Effector CD8-positive, alpha-beta T cell (primary cell): ENCODE measurements at regions not wholly inside any gene's neighbourhood (a gene's known extent, or its start where the extent isn't known, plus 50 kb on each side); places are given as distances from the start of the nearest gene placed in this dataset.
"Not testable (repeated sequence)": the region's sequence is repeated elsewhere in the genome, so short reads cannot be mapped to it uniquely, and the experiment has no call there.

ENCODE experiments used
- DNase-seq: peaks from one replicate; lab custom pipeline; 2025; lab: John Stamatoyannopoulos, UW

DNA sequence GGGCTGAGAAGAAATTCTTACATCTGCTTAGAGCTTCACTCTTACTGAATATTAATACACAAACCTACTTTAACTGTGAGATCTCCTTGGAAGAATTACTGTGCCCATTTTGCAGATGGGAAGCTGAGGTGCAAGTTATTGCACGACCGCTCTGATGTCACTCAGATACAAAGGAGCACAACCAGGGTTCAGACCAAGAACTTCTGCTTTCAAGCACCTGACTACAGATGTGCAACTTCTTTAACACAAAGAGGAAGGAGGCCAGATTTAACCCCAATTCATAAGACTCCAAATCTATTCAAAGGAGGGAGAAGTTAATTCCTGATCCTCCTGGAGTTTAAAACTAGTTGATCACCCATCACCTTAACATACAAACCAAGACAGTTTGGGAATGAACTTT lies 232.6 kb downstream of the VRK1 start:
- no peak for DNase-seq

DNA sequence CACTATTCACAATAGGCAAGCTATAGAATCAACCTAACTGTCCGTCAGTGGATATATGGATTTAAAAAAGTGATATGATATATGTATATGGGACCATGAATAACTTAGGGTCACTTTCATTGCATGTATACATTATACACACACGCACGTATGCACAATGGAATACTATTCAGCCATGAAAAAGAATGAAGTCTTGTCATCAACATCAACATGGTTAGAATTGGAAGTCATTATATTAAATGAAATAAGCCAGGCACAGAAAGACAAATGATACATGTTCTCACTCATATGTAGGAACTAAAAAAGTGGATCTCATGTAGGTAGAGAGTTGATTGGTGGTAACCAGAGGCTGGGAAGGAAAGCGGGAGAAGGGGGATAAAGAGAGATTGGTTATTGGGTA lies 234.3 kb downstream of the VRK1 start:
- DNase-seq: no peak

DNA sequence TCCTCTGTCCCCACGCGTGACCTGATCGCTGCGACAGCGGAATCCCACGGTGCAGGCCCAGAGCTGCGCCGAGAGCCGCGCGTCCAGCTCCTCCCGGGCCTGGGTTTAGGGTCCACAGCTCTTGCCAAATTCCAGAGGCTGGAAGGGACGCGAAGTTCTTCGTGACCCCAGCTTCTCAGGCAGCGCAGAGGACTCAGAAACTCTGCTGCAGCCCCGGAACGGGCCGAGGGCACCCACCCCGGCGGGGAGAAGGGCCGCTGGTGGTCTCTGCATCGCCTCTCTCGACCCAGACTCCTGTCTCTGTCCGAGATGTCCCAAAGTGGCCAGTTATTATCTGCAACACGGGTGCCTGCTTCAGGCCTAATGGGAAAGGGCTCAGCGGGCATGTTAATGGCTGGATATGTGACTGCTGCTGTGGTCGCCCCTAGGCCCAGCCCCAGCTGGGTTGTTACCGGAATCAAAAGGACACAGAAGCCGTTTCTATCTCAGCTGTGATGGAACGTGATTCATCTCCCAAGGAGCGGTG lies 236.4 kb downstream of the VRK1 start:
- no peak for DNase-seq

DNA sequence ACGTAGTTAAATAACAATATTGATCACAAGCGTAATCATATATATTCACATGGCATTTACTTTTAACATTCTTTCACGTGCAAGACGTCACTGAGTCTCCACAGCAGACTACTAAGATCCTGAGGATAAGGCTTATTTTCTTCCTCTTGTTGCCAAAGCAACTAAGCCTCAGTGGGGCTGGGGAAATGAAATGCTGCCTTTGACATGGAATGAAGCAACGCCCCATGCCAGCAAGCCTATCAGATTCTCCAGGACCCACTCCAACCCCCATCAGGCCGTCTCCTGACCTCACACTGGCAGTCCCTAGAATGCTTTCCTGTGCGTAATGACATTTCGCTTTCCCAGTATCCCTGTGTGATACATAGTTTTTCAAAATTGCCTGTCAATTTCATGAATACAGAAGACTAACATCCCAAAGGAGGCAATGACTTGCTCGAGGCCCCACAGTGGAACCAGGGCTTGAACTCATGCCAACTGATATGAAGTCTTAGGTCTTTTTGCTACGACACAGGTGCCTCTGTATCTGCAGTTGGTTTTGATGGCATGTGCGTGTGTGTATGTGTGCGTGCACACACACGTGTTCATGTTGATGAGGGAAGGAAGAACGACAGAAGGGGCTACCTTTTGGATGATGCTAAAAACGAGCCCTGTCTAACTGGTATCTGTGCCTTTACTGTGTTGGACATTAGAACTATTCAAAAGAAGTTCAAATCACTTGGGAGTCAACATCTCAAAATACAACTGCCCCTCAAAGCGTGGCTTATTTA lies 239.1 kb downstream of the VRK1 start:
- no peak for DNase-seq

DNA sequence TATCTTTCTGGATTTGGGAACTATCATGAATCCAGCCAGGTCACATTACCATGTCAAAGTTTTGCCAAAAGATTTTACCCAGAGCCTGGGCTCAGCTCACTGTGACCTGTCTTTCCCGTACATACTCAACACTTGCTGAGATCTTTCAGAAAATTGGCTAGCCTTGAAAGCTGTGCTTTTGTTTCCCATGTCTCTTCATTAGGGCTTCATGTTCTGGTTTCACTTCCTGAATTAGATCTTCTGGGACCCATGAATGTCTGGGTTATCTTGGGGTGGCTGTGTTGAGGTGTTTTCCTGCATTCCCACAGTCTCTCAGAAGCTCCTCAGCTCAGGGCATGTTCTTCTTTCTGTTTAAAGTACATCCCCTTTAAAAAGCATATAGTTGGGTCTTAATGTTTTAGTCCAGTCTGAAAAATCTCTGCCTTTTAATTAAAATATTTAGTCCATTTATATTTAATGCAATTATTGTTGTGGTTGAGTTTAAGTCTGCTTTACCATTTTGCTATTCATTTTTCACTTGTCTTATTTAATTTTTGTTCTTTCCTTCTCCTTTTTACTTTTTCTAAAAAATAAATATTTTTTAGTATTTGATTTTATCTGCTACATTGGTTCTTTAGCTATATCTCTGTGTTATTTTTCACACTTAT lies 242.7 kb downstream of the VRK1 start:
- no peak for DNase-seq

DNA sequence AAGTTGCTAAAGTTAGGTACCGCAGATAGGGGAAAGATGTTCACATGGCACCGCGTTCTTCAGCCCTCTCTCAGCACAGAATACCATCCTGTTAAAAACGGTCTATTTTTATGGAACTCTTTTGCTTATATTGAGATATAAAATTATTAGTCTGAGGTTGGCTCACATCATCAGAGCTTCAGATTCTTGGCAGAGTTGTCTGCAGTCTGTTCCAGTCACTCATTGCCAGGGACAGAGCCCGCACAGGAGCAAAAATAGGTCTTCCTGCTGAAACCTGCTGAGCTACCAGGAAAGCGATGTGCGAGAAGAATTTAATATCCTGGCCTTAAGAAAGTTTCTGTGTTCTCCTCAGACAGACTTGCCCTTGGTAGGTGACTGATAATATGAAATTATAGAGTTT lies 249.8 kb downstream of the VRK1 start:
- no peak for DNase-seq

DNA sequence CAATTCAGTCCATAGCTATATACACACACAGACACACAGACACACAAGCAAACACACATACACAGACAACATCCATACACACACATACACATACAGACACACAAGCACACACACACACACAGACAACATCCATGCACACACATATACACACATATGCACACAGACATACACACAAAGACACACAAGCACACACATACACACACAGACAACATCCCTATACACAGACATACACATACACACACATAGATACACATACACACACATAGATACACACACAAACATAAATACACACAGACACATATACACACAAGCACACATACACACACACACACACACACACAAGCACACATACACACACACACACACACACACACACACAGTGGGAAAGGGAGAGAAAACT lies 254.8 kb downstream of the VRK1 start:
- no peak for DNase-seq

DNA sequence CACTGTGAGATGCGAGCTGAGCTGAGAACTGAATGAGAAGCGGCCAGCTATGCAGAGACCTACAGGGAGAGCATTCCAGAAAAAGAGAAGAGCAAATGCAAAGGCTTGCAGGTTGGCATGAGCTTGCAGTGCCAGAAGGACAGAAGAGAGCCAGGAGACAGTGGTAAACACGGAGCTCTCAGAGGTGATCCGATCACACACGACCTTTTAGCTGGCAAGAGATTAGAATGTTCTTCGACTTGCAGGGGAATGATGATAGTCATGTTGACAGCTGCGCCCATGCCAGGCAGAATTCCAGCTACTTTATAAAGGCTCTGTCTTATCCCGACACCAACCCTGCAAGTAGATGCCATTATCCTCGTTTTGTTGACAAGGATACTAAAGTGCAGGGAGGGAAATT lies 256.8 kb downstream of the VRK1 start:
- DNase-seq: no peak

DNA sequence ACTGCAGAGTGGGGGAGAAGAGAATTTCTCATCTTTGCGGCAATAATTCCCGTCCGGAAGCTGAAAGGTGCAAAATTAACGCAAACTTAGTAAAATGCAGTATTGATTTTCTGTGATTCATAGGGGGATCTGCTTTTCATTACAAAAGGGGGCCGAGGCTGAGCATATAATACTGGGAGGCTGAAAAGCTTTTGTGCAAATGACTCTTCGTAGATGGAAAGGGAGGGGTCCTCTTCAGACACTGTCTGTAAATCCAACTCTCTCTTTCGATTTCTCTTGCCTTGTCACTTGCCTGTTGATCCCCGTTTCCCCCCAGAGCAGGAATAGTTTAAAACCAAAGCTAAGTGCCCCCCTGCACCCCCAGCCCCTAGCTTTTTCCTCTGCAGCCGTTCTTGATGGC lies 258.2 kb downstream of the VRK1 start:
- no peak for DNase-seq

DNA sequence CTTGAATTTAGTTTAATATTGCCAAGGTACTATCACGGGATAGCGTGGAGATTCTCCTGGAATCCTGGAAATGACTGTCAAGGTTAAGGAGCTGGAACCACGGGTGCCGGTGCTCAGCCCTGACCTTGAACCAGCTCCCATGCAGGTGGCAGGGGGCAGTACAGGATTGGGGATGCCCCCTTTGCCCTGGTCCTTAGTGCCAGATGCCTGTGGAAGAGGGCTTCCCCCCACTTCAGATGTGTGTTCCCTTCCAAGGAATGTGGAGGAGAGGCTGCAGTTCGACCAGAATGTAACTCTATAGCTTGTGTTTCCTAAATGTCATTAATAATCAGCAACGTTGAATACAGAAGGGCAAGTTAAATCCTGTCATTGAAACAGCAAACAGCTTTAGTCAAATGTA lies 258.9 kb downstream of the VRK1 start:
- no peak for DNase-seq

DNA sequence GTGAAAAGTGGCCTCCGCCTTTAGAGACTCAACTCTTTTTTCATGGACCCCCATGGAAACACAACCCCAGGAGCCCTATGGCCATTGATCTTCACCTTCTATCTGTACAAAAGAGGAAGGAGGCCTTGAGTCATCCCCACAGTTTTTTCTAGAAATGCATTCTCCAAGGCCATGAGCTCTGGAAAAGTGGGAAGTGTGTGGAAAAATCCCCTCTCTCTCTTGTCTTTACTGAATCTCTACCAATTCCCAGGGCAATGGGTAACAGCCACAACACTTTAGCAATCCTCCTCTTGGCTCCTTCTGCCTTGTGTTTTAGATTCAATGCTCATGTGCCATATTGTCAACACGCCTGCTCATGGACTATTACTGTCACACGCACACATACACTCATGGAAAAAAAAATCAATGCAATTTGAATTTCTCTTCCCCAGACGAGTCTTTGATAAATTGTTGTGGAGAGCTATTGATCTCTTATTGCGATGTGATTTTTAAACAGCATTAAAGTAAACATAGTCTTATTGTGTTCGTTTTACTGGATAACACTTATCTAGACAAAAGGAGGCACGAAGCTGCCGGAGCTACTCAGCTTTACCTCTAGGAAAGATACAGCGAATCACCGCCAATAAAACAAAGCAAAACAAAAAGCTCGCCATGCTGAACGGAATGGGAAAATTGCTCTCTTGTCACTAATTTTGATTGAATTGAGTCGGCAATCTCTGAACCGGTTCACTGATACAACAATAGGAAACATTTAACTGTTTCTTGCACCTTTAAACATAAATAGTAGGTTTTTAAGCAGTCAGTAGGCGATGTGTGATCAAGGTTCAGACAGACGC lies 260.3 kb downstream of the VRK1 start:
- no peak for DNase-seq

DNA sequence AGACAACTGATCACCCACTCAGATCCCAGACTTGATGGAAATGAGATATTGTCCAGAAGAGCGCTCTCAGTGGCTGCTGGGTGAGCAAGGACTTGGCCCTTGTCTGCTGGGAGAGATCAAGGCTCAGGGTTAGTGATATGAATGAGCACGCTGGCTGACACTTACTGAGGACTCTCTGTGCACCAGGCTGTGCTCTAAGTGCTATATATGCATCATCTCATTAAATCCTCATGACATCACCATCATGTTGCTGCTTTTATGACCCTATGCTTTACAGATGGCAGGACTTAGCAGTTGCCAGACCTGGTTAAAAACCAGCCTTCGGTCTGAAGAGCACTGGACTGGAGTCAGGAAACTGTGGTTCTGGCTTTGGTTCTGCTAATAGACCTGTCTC lies 260.9 kb downstream of the VRK1 start:
- DNase-seq: no peak

DNA sequence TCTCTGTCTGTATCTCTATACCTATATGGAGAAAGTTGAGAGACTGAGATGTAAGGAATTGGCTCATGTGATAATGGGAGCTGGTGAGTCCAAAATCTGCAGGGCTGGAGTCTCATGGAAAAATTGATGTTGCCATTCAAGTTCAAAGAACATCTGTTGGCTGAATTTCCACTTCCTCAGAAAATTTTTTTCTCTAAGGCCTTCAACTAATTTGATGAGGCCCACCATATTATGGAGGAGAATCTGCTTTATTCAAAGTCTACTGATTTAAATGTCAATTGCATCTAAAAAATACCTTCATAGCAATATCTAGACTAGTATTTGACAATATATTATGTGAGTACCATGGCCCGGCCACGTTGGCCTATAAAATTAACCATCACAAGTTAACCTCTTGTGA lies 261.4 kb downstream of the VRK1 start:
- DNase-seq: no peak

DNA sequence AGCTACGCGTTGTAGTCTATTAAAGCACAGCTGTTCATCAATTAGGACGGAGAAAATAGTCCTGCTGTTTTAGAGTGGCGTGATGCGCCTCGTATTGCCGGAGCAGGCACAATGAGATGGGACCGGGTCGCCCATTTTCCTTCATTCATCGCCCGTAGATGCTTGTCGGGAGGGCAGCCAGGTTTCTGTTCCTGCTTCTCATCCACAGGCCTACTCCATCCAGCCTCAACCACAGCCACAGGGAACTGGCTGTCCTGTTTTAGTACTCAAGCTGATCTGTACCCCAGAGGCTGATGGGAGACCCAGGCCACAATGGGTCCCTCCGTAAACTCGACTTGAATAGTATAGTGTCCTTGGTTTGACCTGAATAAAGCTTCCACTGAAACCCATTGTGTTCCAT lies 264.0 kb downstream of the VRK1 start:
- no peak for DNase-seq

DNA sequence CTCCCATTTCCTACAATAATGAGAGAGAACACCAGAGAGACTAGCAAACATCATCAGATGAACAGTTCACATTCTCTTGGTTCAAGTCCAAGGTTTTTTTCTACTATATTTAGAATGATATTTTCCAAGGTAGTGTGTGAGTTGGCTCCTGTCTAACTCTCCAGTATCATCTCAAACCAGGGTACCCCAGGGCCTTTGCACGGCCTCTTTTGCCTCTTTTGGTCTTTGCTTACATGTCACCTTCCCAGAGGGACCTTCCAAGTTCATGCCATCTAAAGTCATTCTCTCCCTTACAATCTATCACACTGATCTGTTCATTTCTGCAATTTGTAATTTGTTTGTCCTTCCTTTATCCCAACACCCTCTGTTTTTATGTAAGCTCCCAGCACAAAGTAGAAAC lies 264.5 kb downstream of the VRK1 start:
- DNase-seq: no peak

DNA sequence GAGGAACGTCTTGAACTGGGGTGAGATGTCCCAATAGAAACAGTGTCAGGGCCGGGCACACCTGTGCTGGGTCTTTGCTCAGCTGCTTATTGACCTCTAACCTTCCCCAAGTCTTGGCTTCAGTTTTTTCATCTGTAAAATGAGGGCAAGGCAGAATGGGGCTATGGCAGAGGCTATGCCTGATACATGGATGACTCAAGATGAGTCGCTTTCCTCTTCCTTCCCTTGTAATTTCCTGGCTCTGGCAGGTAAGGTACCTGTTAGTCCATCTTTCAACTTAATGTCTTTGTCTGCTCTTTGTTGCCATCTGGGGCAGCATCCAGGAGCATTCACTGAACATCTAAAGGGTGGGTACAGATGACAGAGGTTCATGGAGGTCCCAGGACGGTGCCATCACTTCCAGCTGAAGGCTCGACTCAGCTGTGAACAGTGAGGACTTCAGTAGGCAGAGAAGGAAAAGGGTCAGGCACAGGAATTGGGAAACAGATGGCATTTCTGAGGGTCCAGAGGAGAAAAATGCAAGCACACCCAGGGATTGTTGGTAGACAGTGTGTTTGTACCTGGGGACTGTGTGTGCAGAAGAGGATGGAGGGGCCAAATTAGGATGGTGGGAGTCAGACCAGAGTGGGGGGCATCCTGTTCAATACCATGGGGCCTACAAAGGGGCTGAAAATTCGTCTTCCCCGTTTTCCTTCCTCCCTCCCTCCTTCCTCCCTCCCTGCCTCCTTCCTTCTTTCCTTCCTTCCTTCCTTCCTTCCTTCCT lies 268.3 kb downstream of the VRK1 start:
- DNase-seq: no peak

DNA sequence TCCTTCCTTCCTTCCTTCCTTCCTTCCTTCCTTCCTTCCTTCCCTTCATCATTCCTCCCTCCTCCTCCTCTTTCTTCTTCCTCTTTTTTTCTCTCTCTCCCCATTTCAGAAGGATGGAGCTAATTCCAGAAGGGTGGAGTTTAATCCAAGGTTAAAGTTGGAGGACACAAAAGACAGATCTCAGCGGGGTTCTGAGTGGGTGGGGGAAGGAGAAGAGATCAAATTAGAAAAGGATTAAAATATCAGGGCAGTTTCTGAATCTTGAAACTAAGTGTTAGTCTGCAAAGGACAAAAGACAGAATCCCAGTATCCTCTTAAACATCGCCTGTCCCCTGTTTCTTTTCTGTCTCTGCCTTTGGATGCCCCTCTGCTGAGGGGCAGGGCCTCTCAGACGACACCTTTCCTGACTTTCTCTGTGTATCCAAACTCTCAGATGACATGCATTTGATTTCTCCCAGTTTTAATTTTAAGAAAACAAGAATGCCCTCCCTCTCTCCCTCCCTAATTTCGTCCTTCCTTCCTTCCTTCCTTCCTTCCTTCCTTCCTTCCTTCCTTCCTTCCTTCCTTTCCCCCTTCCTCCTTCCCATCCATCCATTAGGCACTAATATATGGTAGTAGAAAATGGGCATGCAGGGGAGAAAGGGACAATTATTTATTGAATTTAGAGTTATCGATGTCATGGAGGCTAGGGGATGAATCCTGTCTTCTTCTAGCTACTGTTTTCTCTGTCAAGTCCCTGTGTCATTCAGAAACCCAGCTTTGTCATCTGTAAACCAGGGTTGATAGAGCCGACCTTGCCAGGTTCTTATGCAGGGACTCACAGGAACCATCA lies 269.1 kb downstream of the VRK1 start:
- no peak for DNase-seq

DNA sequence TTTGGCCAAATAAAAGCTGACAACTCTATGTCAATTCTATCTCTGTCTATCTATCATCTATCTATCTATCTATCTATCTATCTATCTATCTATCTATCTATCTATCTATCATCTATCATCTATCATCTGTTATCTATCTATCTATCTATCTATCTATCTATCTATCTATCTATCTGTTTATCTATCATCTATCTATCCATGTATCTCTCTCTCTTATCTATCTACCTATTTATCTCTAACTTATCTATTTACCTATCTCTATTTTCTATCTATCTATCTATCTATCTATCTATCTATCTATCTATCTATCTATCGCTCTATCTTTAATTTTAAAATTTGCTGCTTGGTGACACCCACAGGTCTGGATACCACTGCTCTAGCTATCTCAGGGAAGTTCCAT lies 271.1 kb downstream of the VRK1 start:
- DNase-seq: not testable (repeated sequence)

DNA sequence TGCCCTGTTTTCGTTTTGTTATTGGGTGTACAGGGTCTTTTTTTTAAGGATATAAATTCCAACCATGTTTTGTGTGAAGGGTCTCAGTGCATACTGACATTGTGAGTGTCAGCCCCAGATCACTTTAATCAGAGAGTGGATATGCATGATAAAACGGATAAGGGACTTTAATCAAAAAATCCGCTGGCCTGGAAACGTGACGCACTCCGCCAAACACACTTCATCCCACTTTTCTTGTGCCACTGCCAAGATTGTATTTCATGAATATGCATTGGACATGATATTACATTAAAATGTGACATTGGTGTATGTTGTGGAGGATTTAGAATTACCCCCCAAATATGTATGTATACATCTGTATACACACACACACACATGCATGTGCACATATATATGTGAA lies 273.1 kb downstream of the VRK1 start:
- no peak for DNase-seq

DNA sequence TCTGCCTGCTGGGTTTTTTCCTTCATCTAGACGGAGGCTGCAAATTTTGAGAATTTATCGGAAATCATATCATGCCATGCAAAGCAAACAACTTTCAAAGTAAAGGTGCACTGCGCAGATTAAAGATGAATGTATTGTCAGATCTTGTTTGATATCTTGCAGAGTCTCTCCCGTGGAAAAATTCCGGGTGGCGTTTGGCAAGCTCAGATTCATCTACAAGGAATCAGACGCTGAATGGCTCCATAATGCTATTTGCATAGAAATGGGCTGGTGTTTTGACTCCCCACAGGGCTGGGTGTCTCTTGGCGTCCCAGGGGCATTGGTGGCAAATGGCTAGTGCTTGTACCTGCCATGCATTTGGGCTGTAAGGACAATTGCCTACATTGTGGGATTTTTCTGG lies 274.0 kb downstream of the VRK1 start:
- DNase-seq: no peak

DNA sequence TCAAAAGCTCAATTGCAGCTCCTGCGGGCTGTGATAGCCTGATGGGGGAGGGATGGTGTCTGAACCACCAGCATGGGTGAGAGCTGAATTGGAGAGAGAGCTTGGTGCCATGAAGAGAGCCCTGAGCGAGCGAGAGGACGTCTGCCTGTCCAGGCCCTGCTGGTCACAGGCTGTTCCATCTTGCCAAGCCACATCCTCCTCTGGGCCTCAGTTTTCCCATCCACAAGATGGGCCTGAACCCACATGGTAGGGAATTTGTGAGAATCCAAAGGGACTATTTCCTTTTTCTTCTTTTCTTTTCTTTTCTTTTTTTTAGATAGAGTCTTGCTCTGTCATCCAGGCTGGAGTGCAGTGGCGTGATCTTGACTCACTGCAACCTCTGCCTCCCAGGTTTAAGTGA lies 276.4 kb downstream of the VRK1 start:
- DNase-seq: no peak
